Activated naive CD8-positive, alpha-beta T cell treated with anti-CD3 and anti-CD28 coated beads, Interleukin-2, amount 10 ng/mL, durations not matched to agents 7 days and 5 days (primary cell): ENCODE measurements at regions not wholly inside any gene's neighbourhood (a gene's known extent, or its start where the extent isn't known, plus 50 kb on each side); places are given as distances from the start of the nearest gene placed in this dataset.
"Not testable (repeated sequence)": the region's sequence is repeated elsewhere in the genome, so short reads cannot be mapped to it uniquely, and the experiment has no call there.

Experiments
- ATAC-seq: fragments of 150-1000 bp; cut with Tn5 transposase; one replicate; pipeline ENCODE4 v1.10.0; 2021; ENCODE audit warnings: low read depth, moderate library complexity
- POLR2A ChIA-PET: fragments of 350-600 bp; sonication (Branson Sonifier 250); formaldehyde crosslinking; loops from one replicate; lab custom pipeline; 2021; ENCODE audit warnings: antibody characterized with exemption; lab: Charles Lee
- DNase-seq: peaks from one replicate; pipeline ENCODE4 v3.0.0; 2021
- H3K27ac Mint-ChIP-seq: one replicate; pipeline ENCODE4 v1.8.0; 2022; ENCODE audit warnings: mild to moderate bottlenecking, mixed read lengths
- H3K27me3 Mint-ChIP-seq: one replicate; pipeline ENCODE4 v1.8.0; 2022; ENCODE audit warnings: mild to moderate bottlenecking, moderate library complexity, mixed read lengths
- H3K36me3 Mint-ChIP-seq: one replicate; pipeline ENCODE4 v1.8.0; 2021; ENCODE audit warnings: mild to moderate bottlenecking, mixed read lengths
- H3K4me1 Mint-ChIP-seq: one replicate; pipeline ENCODE4 v1.8.0; 2021; ENCODE audit warnings: mixed read lengths
- H3K4me3 Mint-ChIP-seq: one replicate; pipeline ENCODE4 v1.8.0; 2022; ENCODE audit warnings: mild to moderate bottlenecking, moderate library complexity, mixed read lengths
- H3K9me3 Mint-ChIP-seq: one replicate; pipeline ENCODE4 v1.8.0; 2021; ENCODE audit warnings: mixed read lengths

DNA sequence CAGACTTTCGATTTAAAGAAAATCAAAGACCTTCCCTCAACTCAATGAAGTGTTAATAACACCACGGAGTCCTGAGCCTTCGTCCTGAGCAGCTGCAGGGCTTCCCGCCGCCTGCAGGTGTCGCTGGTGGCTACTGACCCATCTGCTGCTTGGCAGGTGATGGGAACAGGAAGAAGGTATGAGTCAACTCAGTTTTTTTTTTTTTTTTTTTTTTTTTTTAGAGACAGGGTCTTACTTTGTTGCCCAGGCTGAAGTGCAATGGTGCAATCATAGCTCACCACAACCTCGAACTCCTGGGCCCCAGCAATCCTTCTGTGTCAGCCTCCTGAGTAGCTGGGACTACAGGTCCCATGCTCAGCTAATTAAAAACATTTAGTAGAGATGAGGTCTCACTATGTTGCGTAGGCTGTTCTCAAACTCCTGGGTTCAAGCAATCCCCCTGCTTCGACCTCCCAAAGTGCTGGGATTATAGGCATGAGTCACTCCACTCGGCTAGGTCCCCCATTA, 185.7 kb upstream of the IL12B start:
- POLR2A ChIA-PET = interaction anchor here (0.7 kb wide), 1 partner anchor 1408 kb away, joined by 3 read pairs; no protein-coding TSS in a partner anchor
- Mint-ChIP-seq H3K36me3 (no peaks in the 10 kb centered on the region), H3K27ac (no peak overlapping the region), H3K4me1 (peaks cover 5% of the 10 kb centered on the region), H3K27me3 (peaks cover 27% of the 10 kb centered on the region), H3K9me3 (no peaks in the 10 kb centered on the region), H3K4me3 (no peak overlapping the region)
- DNase-seq = peak; percentile 80
- ATAC-seq = peak; percentile 91

DNA sequence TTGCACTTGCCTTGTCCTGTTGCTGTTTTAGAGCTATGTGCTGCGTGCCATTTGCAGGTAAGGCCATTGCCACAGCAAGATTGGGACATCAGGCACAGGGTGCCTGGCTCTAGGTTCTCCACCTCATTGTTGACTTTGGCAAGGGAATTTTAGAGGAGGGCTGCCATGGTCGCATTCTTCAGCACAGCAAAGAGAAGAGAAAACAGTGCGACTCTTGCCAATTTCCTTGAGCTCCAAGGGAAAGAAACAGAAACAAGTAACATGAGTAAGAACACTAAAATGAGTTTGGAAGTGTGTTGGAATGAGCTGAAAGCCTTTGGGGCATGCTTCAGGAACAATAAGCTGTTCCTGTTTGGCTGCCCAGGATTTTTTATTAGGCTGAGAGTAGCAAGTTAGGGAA, 188.1 kb upstream of the IL12B start:
- H3K27ac Mint-ChIP-seq = no peak overlapping the region
- peaks cover 5% of the 10 kb centered on the region for H3K4me1 Mint-ChIP-seq
- POLR2A ChIA-PET = interaction anchor here (0.6 kb wide), 1 partner anchor 901 kb away, joined by 4 read pairs; no protein-coding TSS in a partner anchor
- H3K36me3 Mint-ChIP-seq = no peaks in the 10 kb centered on the region
- DNase-seq (no peak), ATAC-seq (no peak)
- H3K4me3 Mint-ChIP-seq = no peak overlapping the region
- no peaks in the 10 kb centered on the region for H3K9me3 Mint-ChIP-seq
- H3K27me3 Mint-ChIP-seq = peaks cover 12% of the 10 kb centered on the region

GRCh38 chr5:159519365-159519764, 189.1 kb upstream of the IL12B start:
- DNase-seq = no peak
- POLR2A ChIA-PET = no interaction called here
- H3K27me3 Mint-ChIP-seq = peaks cover 12% of the 10 kb centered on the region
- no peak overlapping the region for H3K27ac Mint-ChIP-seq
- no peak for ATAC-seq
- no peaks in the 10 kb centered on the region for H3K9me3 Mint-ChIP-seq
- peaks cover 5% of the 10 kb centered on the region for H3K4me1 Mint-ChIP-seq
- no peaks in the 10 kb centered on the region for H3K36me3 Mint-ChIP-seq
- no peak overlapping the region for H3K4me3 Mint-ChIP-seq

- no peaks in the 10 kb centered on the region for H3K4me1 Mint-ChIP-seq
- H3K9me3 Mint-ChIP-seq = no peaks in the 10 kb centered on the region
- H3K4me3 Mint-ChIP-seq = no peak overlapping the region
- H3K36me3 Mint-ChIP-seq = no peaks in the 10 kb centered on the region
- POLR2A ChIA-PET = no interaction called here
- no peak for ATAC-seq
- no peak for DNase-seq
- H3K27me3 Mint-ChIP-seq = peaks cover 7% of the 10 kb centered on the region
- no peak overlapping the region for H3K27ac Mint-ChIP-seq
Measured at GRCh38 chr5:159522841-159523240, 192.6 kb upstream of the IL12B start.

DNA sequence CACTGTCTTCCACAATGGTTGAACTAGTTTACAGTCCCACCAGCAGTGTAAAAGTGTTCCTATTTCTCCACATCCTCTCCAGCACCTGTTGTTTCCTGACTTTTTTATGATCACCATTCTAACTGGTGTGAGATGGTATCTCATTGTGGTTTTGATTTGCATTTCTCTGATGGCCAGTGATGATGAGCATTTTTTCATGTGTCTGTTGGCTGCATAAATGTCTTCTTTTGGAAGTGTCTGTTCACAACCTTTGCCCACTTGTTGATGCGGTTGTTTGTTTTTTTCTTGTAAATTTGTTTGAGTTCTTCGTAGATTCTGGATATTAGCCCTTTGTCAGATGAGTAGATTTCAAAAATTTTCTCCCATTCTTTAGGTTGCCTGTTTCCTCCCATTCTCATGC, 194.0 kb upstream of the IL12B start:
- H3K4me3 Mint-ChIP-seq, DNase-seq, H3K36me3 Mint-ChIP-seq, ATAC-seq, H3K27ac Mint-ChIP-seq, POLR2A ChIA-PET, H3K9me3 Mint-ChIP-seq, H3K27me3 Mint-ChIP-seq, H3K4me1 Mint-ChIP-seq: not testable (repeated sequence)

DNA sequence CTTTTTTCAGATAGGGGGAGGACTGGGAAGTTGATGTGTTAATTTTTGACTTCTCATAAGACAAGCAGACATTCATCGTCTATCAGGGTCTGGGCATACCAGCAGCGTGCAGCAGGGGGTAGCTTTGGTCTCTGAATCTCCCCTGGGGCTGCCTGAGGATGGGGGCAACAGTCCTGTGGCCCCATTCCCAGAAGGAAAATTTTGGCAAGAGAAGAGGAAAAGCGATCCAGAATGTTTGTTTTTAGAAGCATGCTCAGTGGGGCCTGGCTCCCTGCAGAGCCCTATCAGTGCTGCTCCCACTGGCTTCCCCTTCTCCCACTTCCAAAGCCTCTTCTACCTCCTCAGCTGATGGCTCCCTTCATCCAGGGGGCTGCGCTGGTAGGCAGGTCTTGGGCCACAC, 194.8 kb upstream of the IL12B start:
- no peaks in the 10 kb centered on the region for H3K4me1 Mint-ChIP-seq
- H3K27ac Mint-ChIP-seq = no peak overlapping the region
- no peaks in the 10 kb centered on the region for H3K9me3 Mint-ChIP-seq
- POLR2A ChIA-PET = no interaction called here
- no peak for ATAC-seq
- H3K36me3 Mint-ChIP-seq = no peaks in the 10 kb centered on the region
- DNase-seq = no peak
- no peaks in the 10 kb centered on the region for H3K27me3 Mint-ChIP-seq
- H3K4me3 Mint-ChIP-seq = no peak overlapping the region

GRCh38 chr5:159527546-159528254, 197.4 kb upstream of the IL12B start:
- POLR2A ChIA-PET = no interaction called here
- no peaks in the 10 kb centered on the region for H3K9me3 Mint-ChIP-seq
- DNase-seq = no peak
- H3K4me3 Mint-ChIP-seq = no peak overlapping the region
- no peaks in the 10 kb centered on the region for H3K27me3 Mint-ChIP-seq
- H3K36me3 Mint-ChIP-seq = no peaks in the 10 kb centered on the region
- no peak for ATAC-seq
- no peak overlapping the region for H3K27ac Mint-ChIP-seq
- H3K4me1 Mint-ChIP-seq = no peaks in the 10 kb centered on the region

- no peaks in the 10 kb centered on the region for H3K27me3 Mint-ChIP-seq
- H3K9me3 Mint-ChIP-seq = no peaks in the 10 kb centered on the region
- ATAC-seq (no peak), DNase-seq (no peak)
- no peak overlapping the region for H3K27ac Mint-ChIP-seq
- no peak overlapping the region for H3K4me3 Mint-ChIP-seq
- H3K36me3 Mint-ChIP-seq = no peaks in the 10 kb centered on the region
- H3K4me1 Mint-ChIP-seq = no peaks in the 10 kb centered on the region
- POLR2A ChIA-PET = no interaction called here
Measured at GRCh38 chr5:159531554-159532105, 201.3 kb upstream of the IL12B start.

- H3K9me3 Mint-ChIP-seq = no peaks in the 10 kb centered on the region
- no peak for DNase-seq
- no peaks in the 10 kb centered on the region for H3K4me1 Mint-ChIP-seq
- peaks cover 3% of the 10 kb centered on the region for H3K27me3 Mint-ChIP-seq
- no peak overlapping the region for H3K4me3 Mint-ChIP-seq
- POLR2A ChIA-PET = no interaction called here
- no peaks in the 10 kb centered on the region for H3K36me3 Mint-ChIP-seq
- ATAC-seq = no peak
- no peak overlapping the region for H3K27ac Mint-ChIP-seq
Measured at GRCh38 chr5:159533197-159533596, 202.9 kb upstream of the IL12B start.

DNA sequence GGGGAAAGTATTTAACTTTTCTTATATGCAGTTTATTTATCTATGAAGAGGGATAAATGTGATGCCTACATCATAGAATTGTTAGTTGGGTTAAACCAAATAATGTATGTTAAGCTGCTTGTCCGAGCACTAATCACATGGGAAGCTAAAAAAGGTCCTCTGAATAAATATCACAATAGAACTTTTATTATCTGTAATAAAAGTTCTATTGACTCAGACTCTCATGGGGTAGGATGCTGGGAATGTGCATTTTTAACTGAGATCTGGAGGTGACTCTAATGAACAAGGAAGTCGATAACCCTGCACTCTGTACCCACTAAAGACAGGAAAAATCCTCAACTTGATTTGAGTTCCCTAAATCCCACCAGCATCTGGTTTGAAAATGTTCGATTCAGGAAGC, 205.9 kb upstream of the IL12B start:
- peaks cover 3% of the 10 kb centered on the region for H3K27me3 Mint-ChIP-seq
- no peak overlapping the region for H3K4me3 Mint-ChIP-seq

DNA sequence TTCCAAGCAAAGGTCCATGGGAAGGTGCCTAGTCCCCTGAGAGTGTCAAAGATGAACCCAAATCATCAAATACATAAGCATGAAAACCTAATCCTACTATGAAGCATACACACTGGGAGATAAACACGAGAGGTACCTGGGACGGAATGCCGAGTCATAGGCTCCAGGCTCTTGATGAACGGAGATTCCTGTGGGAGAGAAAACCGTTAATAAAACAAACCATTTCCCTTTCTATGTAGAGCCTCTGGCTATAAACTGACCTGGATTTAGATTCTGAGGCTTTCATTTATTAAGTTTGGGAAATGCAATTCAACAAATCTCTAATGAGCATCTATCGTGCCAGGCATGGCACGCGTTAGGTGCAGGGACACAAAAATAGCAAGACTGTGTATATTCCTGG, 206.4 kb upstream of the IL12B start:
- POLR2A ChIA-PET = no interaction called here
- H3K4me3 Mint-ChIP-seq = no peak overlapping the region
- no peaks in the 10 kb centered on the region for H3K36me3 Mint-ChIP-seq
- peaks cover 3% of the 10 kb centered on the region for H3K27me3 Mint-ChIP-seq
- DNase-seq (no peak), ATAC-seq (no peak)
- H3K9me3 Mint-ChIP-seq = no peaks in the 10 kb centered on the region
- no peaks in the 10 kb centered on the region for H3K4me1 Mint-ChIP-seq
- no peak overlapping the region for H3K27ac Mint-ChIP-seq

More for the DNA sequence above, 205.9 kb upstream of the IL12B start:
- POLR2A ChIA-PET = no interaction called here
- H3K36me3 Mint-ChIP-seq = no peaks in the 10 kb centered on the region
- no peaks in the 10 kb centered on the region for H3K4me1 Mint-ChIP-seq
- DNase-seq = no peak
- no peaks in the 10 kb centered on the region for H3K9me3 Mint-ChIP-seq
- no peak for ATAC-seq
- H3K27ac Mint-ChIP-seq = no peak overlapping the region

GRCh38 chr5:159539678-159540077, 209.4 kb upstream of the IL12B start:
- Mint-ChIP-seq H3K4me1 (no peaks in the 10 kb centered on the region), H3K27ac (no peak overlapping the region), H3K27me3 (peaks cover 7% of the 10 kb centered on the region), H3K9me3 (no peaks in the 10 kb centered on the region), H3K36me3 (no peaks in the 10 kb centered on the region), H3K4me3 (no peak overlapping the region)
- no peak for DNase-seq
- no peak for ATAC-seq
- POLR2A ChIA-PET = no interaction called here

DNA sequence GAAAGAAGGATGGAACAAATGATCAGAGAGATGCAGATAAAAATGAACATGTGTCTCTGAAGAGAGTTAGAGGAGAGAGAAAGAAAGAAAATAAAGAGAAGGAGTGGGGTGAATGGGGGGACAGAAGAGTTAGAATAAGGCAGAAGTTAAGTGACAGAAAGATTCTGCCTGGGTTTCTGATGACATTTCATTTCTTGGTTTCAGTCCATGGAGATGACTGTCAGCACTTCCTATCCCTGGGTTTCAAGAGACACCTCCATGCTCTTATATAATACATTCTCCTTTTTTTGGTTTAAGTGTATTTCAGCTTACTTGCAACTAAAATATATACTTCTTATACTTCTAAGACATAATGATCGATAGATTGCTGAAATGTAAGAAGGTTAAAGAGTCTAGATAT, 213.0 kb upstream of the IL12B start:
- Mint-ChIP-seq H3K4me1 (no peaks in the 10 kb centered on the region), H3K9me3 (peaks cover 4% of the 10 kb centered on the region), H3K27me3 (peaks cover 16% of the 10 kb centered on the region), H3K27ac (no peak overlapping the region), H3K36me3 (no peaks in the 10 kb centered on the region), H3K4me3 (no peak overlapping the region)
- DNase-seq = no peak
- no peak for ATAC-seq
- POLR2A ChIA-PET = no interaction called here

DNA sequence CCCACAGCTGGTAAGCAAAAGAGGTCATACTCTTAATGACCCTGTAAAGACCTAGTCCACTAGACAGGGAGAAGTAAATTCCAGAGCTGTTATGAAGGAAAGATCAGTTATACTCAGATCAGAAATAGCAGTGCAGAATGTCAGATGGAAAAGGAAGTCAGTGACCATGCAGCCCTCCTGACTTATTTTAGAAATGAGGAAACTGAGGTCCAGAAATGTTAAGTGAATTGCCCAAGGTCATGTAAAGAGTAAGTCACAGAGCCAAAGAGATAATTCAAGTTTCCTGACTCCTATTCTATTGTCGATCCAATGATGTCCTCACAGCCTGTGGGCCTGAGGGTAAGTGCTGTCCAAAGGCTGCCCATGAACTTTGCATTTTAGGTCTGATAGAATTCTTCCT, 214.9 kb upstream of the IL12B start:
- POLR2A ChIA-PET = no interaction called here
- no peak for DNase-seq
- Mint-ChIP-seq H3K27me3 (peaks cover 16% of the 10 kb centered on the region), H3K36me3 (no peaks in the 10 kb centered on the region), H3K9me3 (peaks cover 4% of the 10 kb centered on the region), H3K4me3 (no peak overlapping the region), H3K27ac (no peak overlapping the region), H3K4me1 (no peaks in the 10 kb centered on the region)
- no peak for ATAC-seq
